Esophagus squamous epithelium (tissue), 5 donors: ENCODE measurements at regions not wholly inside any gene's neighbourhood (a gene's known extent, or its start where the extent isn't known, plus 50 kb on each side); places are given as distances from the start of the nearest gene placed in this dataset.
A peak's percentile ranks its signal among the peaks of the same experiment; 100 is the strongest.

Source experiments
- DNase-seq: peaks from one replicate; lab custom pipeline; 2025; lab: John Stamatoyannopoulos, UW
- H3K27ac ChIP-seq, 4 donors: fragments of 200-600 bp; sonication (generic); one replicate each; pipeline ENCODE4 v1.5.1; 2016 to 2019; ENCODE audit warnings: mild to moderate bottlenecking in 1 of 4
- H3K27me3 ChIP-seq, 4 donors: fragments of 200-600 bp; sonication (generic); 1 replicate in 3 of 4; 2 replicates in 1 of 4; pipeline versions ENCODE4 v1.5.1 to v1.6.0; 2017 to 2021; ENCODE audit warnings: antibody characterized with exemption in 1 of 4
- H3K36me3 ChIP-seq, 3 donors: fragments of 200-600 bp; sonication (generic); one replicate each; pipeline ENCODE4 v1.5.1; 2016 to 2019
- H3K4me1 ChIP-seq, 3 donors: fragments of 200-600 bp; sonication (generic); one replicate each; pipeline ENCODE4 v1.5.1; 2017 to 2019
- H3K4me3 ChIP-seq, 4 donors: fragments of 200-600 bp; sonication (generic); 1 replicate in 3 of 4; 2 replicates in 1 of 4; pipeline ENCODE4 v1.5.1; 2016 to 2019; ENCODE audit warnings: mild to moderate bottlenecking in 2 of 4, moderate library complexity in 1 of 4
- H3K9me3 ChIP-seq, 3 donors: fragments of 200-600 bp; sonication (generic); one replicate each; pipeline ENCODE4 v1.5.1; 2016 to 2019
- CTCF ChIP-seq, 6 experiments: fragments of 450-650 bp in 4 of 6; fragments of 200-600 bp in 2 of 6; sonication (generic) in 2 of 6; IDR thresholded peaks; one replicate each; pipeline ENCODE4 v1.5.1; 2016 to 2019; ENCODE audit warnings: antibody characterized with exemption in 6 of 6, mild to moderate bottlenecking in 4 of 6, moderate library complexity in 4 of 6
- POLR2A ChIP-seq, 4 donors: fragments of 450-650 bp; IDR thresholded peaks; one replicate each; pipeline ENCODE4 v1.6.1; 2017; ENCODE audit warnings: antibody characterized with exemption in 4 of 4, mild to moderate bottlenecking in 4 of 4, moderate library complexity in 3 of 4
- WGBS, 2 donors: methylation state at CpG; one replicate each; pipeline ENCODE4 v1.1.5; 2018; 5-methylcytosine and 5-hydroxymethylcytosine counted together
- intact Hi-C: fragments of 100-400 bp; cut with DNase I; formaldehyde crosslinking; loops from one replicate; pipeline ENCODE4 v1.15.0; 2022
- donor health status: DM: yes; HTN: yes; CAD: no.

GRCh38 chr13:99051768-99052455 is 74.0 kb upstream of the DOCK9 start:
- H3K27me3 ChIP-seq: no peaks in the 10 kb centered on the region
- WGBS, 2 donors: 57 to 70% methylated on average over 2 of the region's 2 CpGs
- no peak for DNase-seq
- H3K36me3 ChIP-seq: no peaks in the 10 kb centered on the region
- peak overlapping the region in 1 of 4 donors; percentile 18 for H3K27ac ChIP-seq
- H3K4me1 ChIP-seq: peaks cover 37 to 93% (median 67%) of the 10 kb centered on the region in 3 donors
- TF ChIP-seq POLR2A (IDR thresholded peaks at IDR 0.05) (no peak), CTCF (IDR thresholded peaks at IDR 0.05) (no peak)
- intact Hi-C loops: no loop called here
- no peak overlapping the region for H3K4me3 ChIP-seq
- H3K9me3 ChIP-seq: no peaks in the 10 kb centered on the region

- H3K36me3 ChIP-seq: no peaks in the 10 kb centered on the region
- no peak for TF ChIP-seq POLR2A (IDR thresholded peaks at IDR 0.05)
- no peak for TF ChIP-seq CTCF (IDR thresholded peaks at IDR 0.05)
- peak overlapping the region in 2 of 4 donors; percentile 35 to 79 for H3K27ac ChIP-seq
- peaks cover 38 to 93% (median 72%) of the 10 kb centered on the region in 3 donors for H3K4me1 ChIP-seq
- DNase-seq: no peak
- H3K9me3 ChIP-seq: no peaks in the 10 kb centered on the region
- no peaks in the 10 kb centered on the region for H3K27me3 ChIP-seq
- H3K4me3 ChIP-seq: no peak overlapping the region
- WGBS, 2 donors: 68 to 70% methylated on average over 5 of the region's 5 CpGs
- intact Hi-C loops: no loop called here
Measured at GRCh38 chr13:99053636-99054233, 75.9 kb upstream of the DOCK9 start.

- DNase-seq: no peak
- no peaks in the 10 kb centered on the region for H3K36me3 ChIP-seq
- H3K27ac ChIP-seq: peak overlapping the region in 3 of 4 donors; percentile 32 to 79 (median 72)
- H3K4me1 ChIP-seq: peaks cover 38 to 91% (median 77%) of the 10 kb centered on the region in 3 donors
- no peak for TF ChIP-seq CTCF (IDR thresholded peaks at IDR 0.05)
- TF ChIP-seq POLR2A (IDR thresholded peaks at IDR 0.05): no peak
- H3K27me3 ChIP-seq: no peaks in the 10 kb centered on the region
- 59 to 70% methylated on average over 10 of the region's 10 CpGs for WGBS, 2 donors
- intact Hi-C loops: no loop called here
- H3K9me3 ChIP-seq: no peaks in the 10 kb centered on the region
- H3K4me3 ChIP-seq: no peak overlapping the region
Measured at GRCh38 chr13:99055281-99055680, 77.4 kb upstream of the DOCK9 start.

GRCh38 chr13:99055735-99056134 is 77.9 kb upstream of the DOCK9 start:
- H3K4me3 ChIP-seq: no peak overlapping the region
- intact Hi-C loops: no loop called here
- H3K27me3 ChIP-seq: no peaks in the 10 kb centered on the region
- peaks cover 33 to 91% (median 77%) of the 10 kb centered on the region in 3 donors for H3K4me1 ChIP-seq
- WGBS, 2 donors: 67 to 88% methylated on average over 1 of the region's 1 CpG
- H3K36me3 ChIP-seq: no peaks in the 10 kb centered on the region
- H3K27ac ChIP-seq: peak overlapping the region in 3 of 4 donors; percentile 32 to 79 (median 72)
- DNase-seq: no peak
- H3K9me3 ChIP-seq: no peaks in the 10 kb centered on the region
- TF ChIP-seq POLR2A (IDR thresholded peaks at IDR 0.05): no peak
- TF ChIP-seq CTCF (IDR thresholded peaks at IDR 0.05): no peak

GRCh38 chr13:99056381-99057014 is 78.6 kb upstream of the DOCK9 start:
- Histone ChIP-seq H3K4me3 (no peak overlapping the region), H3K27ac (peak overlapping the region; percentile 64 to 79 (median 71)), H3K9me3 (no peaks in the 10 kb centered on the region), H3K4me1 (peaks cover 28 to 91% (median 75%) of the 10 kb centered on the region in 3 donors), H3K36me3 (no peaks in the 10 kb centered on the region), H3K27me3 (no peaks in the 10 kb centered on the region)
- no peak for TF ChIP-seq POLR2A (IDR thresholded peaks at IDR 0.05)
- TF ChIP-seq CTCF (IDR thresholded peaks at IDR 0.05): no peak
- no peak for DNase-seq
- 52 to 63% methylated on average over 2 to 3 of the region's 7 CpGs for WGBS, 2 donors
- intact Hi-C loops: no loop called here
